HG02981 (cell line): ENCODE measurements at regions not wholly inside any gene's neighbourhood (a gene's known extent, or its start where the extent isn't known, plus 50 kb on each side); places are given as distances from the start of the nearest gene placed in this dataset.

Experiments
- ATAC-seq: cut with Tn5 transposase; IDR thresholded peaks from one replicate; pipeline ENCODE4 v1.9.1; 2021; ENCODE audit warnings: mild to moderate bottlenecking, moderate library complexity; ENCODE audit not compliant: unreplicated experiment

GRCh38 chr11:32039149-32039548 is 51.7 kb upstream of the RCN1 start:
- no peak for ATAC-seq

- no peak for ATAC-seq
These were observed 56.2 kb upstream of the RCN1 start for GRCh38 chr11:32034680-32035079.

- no peak for ATAC-seq
These were observed 56.7 kb upstream of the RCN1 start for GRCh38 chr11:32034149-32034548.

- ATAC-seq, result no peak
These were observed 57.4 kb upstream of the RCN1 start for GRCh38 chr11:32033491-32033890.

- no peak for ATAC-seq
These were observed 57.8 kb upstream of the RCN1 start for GRCh38 chr11:32033067-32033466.

GRCh38 chr11:32032478-32032877 is 58.4 kb upstream of the RCN1 start:
- no peak for ATAC-seq

GRCh38 chr11:32032052-32032451 is 58.8 kb upstream of the RCN1 start:
- no peak for ATAC-seq

GRCh38 chr11:32030875-32031503 is 59.9 kb upstream of the RCN1 start:
- no peak for ATAC-seq

GRCh38 chr11:32029721-32030120 is 61.2 kb upstream of the RCN1 start:
- ATAC-seq, result no peak

GRCh38 chr11:32028201-32028600 is 62.7 kb upstream of the RCN1 start:
- no peak for ATAC-seq

- no peak for ATAC-seq
These were observed 64.1 kb upstream of the RCN1 start for GRCh38 chr11:32026766-32027165.

GRCh38 chr11:32024948-32025347 is 65.9 kb upstream of the RCN1 start:
- ATAC-seq, result no peak

- ATAC-seq, result no peak
These were observed 67.2 kb upstream of the RCN1 start for GRCh38 chr11:32023370-32024305.

GRCh38 chr11:32018672-32019071 is 72.2 kb upstream of the RCN1 start:
- no peak for ATAC-seq

GRCh38 chr11:32016111-32016510 is 74.8 kb upstream of the RCN1 start:
- ATAC-seq, result no peak

- no peak for ATAC-seq
These were observed 75.4 kb upstream of the RCN1 start for GRCh38 chr11:32015427-32015826.

GRCh38 chr11:32013603-32014002 is 77.3 kb upstream of the RCN1 start:
- no peak for ATAC-seq

GRCh38 chr11:32012049-32012448 is 78.8 kb upstream of the RCN1 start:
- no peak for ATAC-seq

GRCh38 chr11:32008880-32009551 is 81.9 kb upstream of the RCN1 start:
- no peak for ATAC-seq

- peak; percentile 75 for ATAC-seq
These were observed 84.0 kb upstream of the RCN1 start for GRCh38 chr11:32006799-32007388.

GRCh38 chr11:32005786-32006416 is 85.0 kb upstream of the RCN1 start:
- ATAC-seq, result no peak
